NB4 (cell line): ENCODE measurements at regions not wholly inside any gene's neighbourhood (a gene's known extent, or its start where the extent isn't known, plus 50 kb on each side); places are given as distances from the start of the nearest gene placed in this dataset.

Experiments
- DNase-seq: peaks from one replicate; pipeline ENCODE4 v3.0.0; 2010; ENCODE audit warnings: low read depth
- H3K4me3 ChIP-seq: one replicate; pipeline ENCODE4 v1.5.1; 2011; ENCODE audit warnings: mild to moderate bottlenecking, low read depth, low read length, moderate library complexity
- CTCF ChIP-seq: IDR thresholded peaks from one replicate; pipeline ENCODE4 v1.5.1; 2012; ENCODE audit warnings: low read depth, low read length
- MAX ChIP-seq: IDR thresholded peaks from 2 replicates; pipeline ENCODE4 v1.6.1; 2011; ENCODE audit warnings: low read depth, low read length
- MYC ChIP-seq: IDR thresholded peaks from 2 replicates; pipeline ENCODE4 v1.6.1; 2011; ENCODE audit warnings: low read depth, low read length
- POLR2A ChIP-seq: IDR thresholded peaks from 2 replicates; pipeline ENCODE4 v1.6.1; 2011; ENCODE audit warnings: mild to moderate bottlenecking; ENCODE audit not compliant: insufficient read length; ENCODE audit errors: extremely low read depth

DNA sequence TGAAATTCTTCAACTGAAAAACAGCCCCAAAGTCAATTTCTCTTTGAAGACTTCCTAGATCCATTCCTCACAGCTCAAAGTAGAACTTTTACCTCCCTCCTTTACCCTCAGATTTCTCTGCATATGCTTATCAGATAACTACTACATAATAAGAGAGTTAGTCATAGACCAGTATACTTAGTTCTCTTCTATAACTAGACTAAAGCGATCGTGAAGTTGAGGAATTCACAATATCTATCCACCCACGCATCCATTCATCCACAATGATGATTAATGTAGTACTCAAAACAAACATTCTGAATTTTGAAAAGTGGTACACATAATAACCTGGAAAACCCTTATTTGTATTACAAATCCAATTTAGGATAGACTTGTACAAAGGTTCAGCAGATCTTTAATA is 800.9 kb upstream of the TENM4 start:
- no peak for DNase-seq
- H3K4me3 ChIP-seq: no peak overlapping the region

DNA sequence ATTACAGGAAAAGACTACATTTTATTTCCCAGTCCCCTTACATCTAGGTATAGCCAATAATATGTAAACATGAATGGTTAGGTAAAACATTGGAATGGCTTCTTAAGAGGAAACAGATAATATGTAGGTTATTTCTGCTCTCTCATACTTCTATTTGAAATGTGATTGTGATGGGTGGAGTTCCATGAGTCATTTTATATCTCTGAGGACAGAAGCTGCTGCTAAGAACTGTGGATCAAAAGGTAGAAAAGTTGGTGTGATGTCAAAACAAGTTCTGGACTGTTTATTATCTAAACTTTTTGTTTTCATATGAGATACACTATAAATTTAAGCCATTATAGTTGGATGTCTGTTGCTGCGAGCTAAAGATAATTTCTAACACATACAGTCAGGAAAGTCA is 799.4 kb upstream of the TENM4 start:
- TF ChIP-seq POLR2A (no peak), MAX (no peak), CTCF (no peak), MYC (no peak)
- H3K4me3 ChIP-seq: no peak overlapping the region
- no peak for DNase-seq

More for the DNA sequence above, 800.9 kb upstream of the TENM4 start:
- TF ChIP-seq CTCF (no peak), POLR2A (no peak), MAX (no peak), MYC (no peak)

DNA sequence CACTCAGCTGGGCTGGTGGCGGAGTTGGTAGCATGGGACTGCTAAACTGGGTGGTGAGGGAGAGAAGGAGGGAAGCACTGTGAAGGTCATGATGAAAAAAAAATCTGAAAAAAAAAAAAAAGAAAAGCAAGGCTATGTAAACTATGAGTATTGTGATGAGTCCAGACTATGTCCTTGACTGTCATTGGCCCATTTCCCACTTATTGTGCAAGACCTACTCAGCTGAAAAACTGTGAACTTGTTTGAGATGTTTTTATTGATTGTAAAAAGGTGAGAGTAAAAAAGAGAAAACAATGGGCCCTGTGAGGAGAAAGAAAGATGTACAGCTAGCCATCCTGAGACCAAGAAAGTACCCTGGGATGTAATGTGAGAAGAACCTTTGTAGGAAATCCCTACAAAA is 798.4 kb upstream of the TENM4 start:
- DNase-seq: no peak
- no peak overlapping the region for H3K4me3 ChIP-seq
- TF ChIP-seq CTCF: no peak
- TF ChIP-seq POLR2A: no peak
- TF ChIP-seq MAX: no peak
- no peak for TF ChIP-seq MYC

DNA sequence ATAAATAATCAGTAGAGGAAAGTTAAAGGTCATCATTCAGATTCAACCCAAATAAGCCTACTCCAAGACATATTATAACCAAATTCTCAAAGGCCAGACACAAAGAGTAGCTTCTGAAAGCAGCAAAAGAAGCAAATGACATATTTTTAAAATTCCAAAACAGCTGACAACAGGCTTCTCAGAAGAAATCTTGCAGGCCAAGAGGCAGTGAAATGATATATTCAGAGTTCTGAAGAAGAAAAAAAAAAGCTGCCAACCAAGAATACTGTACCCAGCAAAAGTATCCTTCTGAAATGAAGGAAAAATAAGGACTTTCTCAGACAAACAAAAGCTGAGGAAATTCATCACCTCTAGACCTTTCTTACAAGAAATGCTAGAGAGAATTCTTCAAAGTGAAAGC is 787.1 kb upstream of the TENM4 start:
- TF ChIP-seq CTCF: no peak
- no peak for TF ChIP-seq POLR2A
- TF ChIP-seq MYC: no peak
- TF ChIP-seq MAX: no peak
- no peak for DNase-seq
- H3K4me3 ChIP-seq: no peak overlapping the region

DNA sequence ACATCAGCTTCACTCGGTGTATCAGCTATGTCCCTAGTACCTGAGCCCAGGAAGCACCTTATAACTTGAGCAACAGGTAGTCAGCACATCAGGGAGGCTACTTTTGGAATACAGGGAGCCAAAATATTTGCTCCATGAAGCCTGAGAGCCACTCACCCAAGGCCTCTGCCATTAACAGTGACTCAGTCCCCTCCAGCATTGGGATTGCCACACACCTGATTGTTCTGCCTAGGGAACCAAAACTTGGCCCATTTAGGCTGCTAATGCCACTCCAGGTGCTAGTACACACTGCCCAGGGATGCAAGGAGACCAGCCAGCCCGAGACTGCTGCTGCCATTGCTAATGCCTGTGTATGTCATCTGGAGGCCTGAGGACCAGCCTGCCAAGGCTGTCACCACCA is 773.6 kb upstream of the TENM4 start:
- no peak overlapping the region for H3K4me3 ChIP-seq
- no peak for DNase-seq
- TF ChIP-seq POLR2A: no peak
- no peak for TF ChIP-seq MAX
- TF ChIP-seq MYC: no peak
- TF ChIP-seq CTCF: no peak

DNA sequence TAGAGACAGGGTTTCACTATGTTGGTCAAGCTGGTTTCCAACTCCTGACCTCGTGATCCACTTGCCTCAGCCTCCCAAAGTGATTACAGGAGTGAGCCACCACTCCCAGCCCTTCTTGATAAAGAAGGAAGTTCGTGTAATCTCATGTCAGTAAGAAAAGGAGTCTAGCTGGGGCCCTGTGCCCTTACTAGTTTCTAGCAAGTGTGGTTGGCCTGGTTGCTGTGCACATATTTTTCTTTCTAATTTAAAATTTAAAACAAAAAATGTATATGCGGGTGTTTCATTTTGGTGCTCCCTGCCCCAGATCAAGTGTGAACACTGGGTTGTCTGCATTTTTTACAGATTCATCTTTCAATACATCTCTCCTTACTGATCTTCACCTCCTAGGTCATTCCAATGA is 770.8 kb upstream of the TENM4 start:
- no peak overlapping the region for H3K4me3 ChIP-seq
- no peak for DNase-seq
- no peak for TF ChIP-seq MAX
